Left ventricle myocardium inferior (tissue), 1 donor: ENCODE measurements at regions not wholly inside any gene's neighbourhood (a gene's known extent, or its start where the extent isn't known, plus 50 kb on each side); places are given as distances from the start of the nearest gene placed in this dataset.
"Not testable (repeated sequence)": the region's sequence is repeated elsewhere in the genome, so short reads cannot be mapped to it uniquely, and the experiment has no call there.

Experiments
- DNase-seq: peaks from one replicate; pipeline ENCODE4 v3.0.0-alpha.2; 2020
- H3K27ac ChIP-seq: fragments of 200-600 bp; replicated peaks from 2 replicates; pipeline ENCODE4 v1.8.0; 2021
- H3K27me3 ChIP-seq: fragments of 200-600 bp; 2 replicates; pipeline ENCODE4 v1.8.0; 2021; ENCODE audit warnings: low read depth
- H3K36me3 ChIP-seq: fragments of 200-600 bp; 2 replicates; pipeline ENCODE4 v1.8.0; 2021
- H3K4me1 ChIP-seq: fragments of 200-600 bp; 2 replicates; pipeline ENCODE4 v1.8.0; 2021
- H3K4me3 ChIP-seq: fragments of 200-600 bp; 2 replicates; pipeline ENCODE4 v1.8.0; 2021; ENCODE audit warnings: mild to moderate bottlenecking, moderate library complexity
- H3K9me3 ChIP-seq: fragments of 200-600 bp; replicated peaks from 2 replicates; pipeline ENCODE4 v1.8.0; 2021
- intact Hi-C: fragments of 100-400 bp; cut with micrococcal nuclease; formaldehyde crosslinking; loops from one replicate; pipeline ENCODE4 v1.11.0; 2022
- TF ChIP-seq, protein P1 (sequence below): fragments of 200-600 bp; IDR thresholded peaks from 2 replicates; pipeline ENCODE4 v1.8.0; 2021; ENCODE audit warnings: antibody characterized with exemption, mild to moderate bottlenecking, borderline replicate concordance
- donor health status: DM: no; HTN: yes; CAD: no; lungs with severe emphysema.

DNA sequence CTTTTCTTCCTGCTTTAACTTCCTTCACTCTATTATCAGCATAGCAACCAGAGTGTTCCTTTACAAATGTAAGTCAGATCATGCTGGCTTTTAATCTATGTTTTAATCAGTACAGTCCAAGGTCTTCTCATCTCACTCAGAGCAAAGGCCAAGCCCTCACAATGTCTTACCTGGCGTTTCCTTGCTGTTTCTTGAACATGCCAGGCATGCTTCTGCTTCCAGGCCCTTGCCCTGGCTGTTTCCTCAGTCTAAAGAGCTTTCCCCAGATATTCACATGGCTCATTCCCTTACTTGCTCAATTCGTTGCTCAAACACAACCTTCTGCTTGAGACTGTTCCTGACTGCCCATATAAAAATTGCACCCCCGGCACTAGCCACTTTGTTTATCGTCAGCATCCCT, 121.7 kb upstream of the GLRA1 start:
- H3K9me3 ChIP-seq: peaks cover 47% of the 10 kb centered on the region
- TF ChIP-seq, protein P1, sequence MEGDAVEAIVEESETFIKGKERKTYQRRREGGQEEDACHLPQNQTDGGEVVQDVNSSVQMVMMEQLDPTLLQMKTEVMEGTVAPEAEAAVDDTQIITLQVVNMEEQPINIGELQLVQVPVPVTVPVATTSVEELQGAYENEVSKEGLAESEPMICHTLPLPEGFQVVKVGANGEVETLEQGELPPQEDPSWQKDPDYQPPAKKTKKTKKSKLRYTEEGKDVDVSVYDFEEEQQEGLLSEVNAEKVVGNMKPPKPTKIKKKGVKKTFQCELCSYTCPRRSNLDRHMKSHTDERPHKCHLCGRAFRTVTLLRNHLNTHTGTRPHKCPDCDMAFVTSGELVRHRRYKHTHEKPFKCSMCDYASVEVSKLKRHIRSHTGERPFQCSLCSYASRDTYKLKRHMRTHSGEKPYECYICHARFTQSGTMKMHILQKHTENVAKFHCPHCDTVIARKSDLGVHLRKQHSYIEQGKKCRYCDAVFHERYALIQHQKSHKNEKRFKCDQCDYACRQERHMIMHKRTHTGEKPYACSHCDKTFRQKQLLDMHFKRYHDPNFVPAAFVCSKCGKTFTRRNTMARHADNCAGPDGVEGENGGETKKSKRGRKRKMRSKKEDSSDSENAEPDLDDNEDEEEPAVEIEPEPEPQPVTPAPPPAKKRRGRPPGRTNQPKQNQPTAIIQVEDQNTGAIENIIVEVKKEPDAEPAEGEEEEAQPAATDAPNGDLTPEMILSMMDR: no peak
- H3K27ac ChIP-seq: no peak overlapping the region
- no peak for DNase-seq
- no peaks in the 10 kb centered on the region for H3K27me3 ChIP-seq
- no peaks in the 10 kb centered on the region for H3K4me1 ChIP-seq
- H3K36me3 ChIP-seq: no peaks in the 10 kb centered on the region
- H3K4me3 ChIP-seq: no peak overlapping the region
- intact Hi-C loops: no loop called here

DNA sequence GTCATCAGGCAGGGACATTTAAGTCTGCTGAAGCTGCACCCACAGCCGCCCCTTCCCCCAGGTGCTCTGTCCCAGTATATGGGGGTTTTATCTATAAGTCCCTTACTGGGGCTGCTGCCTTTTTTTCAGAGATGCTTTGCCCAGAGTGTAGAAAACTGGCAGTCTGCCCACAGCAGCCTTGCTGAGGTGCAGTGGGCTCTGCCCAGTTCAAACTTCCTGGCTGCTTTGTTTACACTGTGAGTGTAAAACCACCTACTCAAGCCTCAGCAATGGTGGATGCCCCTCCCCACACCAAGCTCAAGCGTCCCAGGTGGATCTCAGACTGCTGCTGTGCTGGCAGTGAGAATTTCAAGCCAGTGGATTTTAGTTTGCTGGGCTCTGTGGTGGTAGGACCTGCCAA, 114.2 kb upstream of the GLRA1 start:
- H3K4me1 ChIP-seq, H3K27me3 ChIP-seq, H3K27ac ChIP-seq, H3K4me3 ChIP-seq, H3K36me3 ChIP-seq, intact Hi-C loops, H3K9me3 ChIP-seq, DNase-seq: not testable (repeated sequence)

DNA sequence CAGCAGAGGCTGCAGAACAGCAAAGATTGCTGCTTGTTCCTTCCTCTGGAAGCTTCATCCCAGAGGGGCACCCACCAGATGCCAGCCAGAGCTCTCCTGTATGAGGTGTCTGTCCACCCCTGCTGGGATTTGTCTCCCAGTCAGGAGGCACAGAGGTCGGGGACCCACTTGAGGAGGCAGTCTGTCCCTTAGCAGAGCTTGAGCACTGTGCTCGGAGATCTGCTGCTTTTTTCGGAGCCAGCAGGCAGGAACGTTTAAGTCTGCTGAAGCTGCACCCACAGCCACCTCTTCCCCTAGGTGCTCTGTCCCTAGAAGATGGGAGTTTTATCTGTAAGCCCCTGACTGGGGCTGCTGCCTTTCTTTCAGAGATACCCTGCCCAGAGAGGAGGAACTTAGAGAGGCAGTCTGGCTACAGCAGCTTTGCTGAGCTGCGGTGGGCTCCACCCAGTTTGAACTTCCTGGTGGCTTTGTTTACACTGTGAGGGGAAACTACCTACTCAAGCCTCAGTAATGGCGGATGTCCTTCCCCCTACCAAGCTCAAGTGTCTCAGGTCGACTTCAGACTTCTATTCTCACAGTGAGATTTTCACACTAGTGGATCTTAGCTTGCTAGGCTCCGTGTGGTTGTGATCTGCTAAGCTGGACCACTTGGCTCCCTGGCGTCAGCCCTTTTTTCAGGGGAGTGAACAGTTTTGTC, 101.8 kb upstream of the GLRA1 start:
- intact Hi-C loops, H3K4me3 ChIP-seq, H3K27me3 ChIP-seq, DNase-seq, H3K4me1 ChIP-seq, H3K27ac ChIP-seq, H3K36me3 ChIP-seq: not testable (repeated sequence)
- H3K9me3 ChIP-seq: peaks cover 19% of the 10 kb centered on the region

DNA sequence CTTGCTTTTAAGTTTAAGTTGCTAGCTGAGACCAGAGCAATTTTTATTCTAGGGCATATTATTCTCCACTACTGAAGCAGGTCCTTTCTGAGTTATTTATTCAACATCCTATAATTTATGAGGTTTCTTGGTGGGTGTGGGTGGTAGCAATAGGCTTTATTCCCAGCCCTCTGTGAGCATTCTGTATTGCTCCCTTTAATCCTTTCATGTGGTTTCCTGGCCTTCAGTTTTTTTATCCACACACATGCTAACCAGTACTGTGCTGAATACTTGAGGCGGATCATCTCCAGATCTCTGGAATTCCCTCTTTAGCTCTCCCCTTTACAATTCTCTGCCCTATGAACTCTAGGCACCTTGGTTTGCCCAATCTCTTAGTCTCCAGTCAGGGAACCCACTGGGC, 91.8 kb upstream of the GLRA1 start:
- TF ChIP-seq, protein P1: no peak

DNA sequence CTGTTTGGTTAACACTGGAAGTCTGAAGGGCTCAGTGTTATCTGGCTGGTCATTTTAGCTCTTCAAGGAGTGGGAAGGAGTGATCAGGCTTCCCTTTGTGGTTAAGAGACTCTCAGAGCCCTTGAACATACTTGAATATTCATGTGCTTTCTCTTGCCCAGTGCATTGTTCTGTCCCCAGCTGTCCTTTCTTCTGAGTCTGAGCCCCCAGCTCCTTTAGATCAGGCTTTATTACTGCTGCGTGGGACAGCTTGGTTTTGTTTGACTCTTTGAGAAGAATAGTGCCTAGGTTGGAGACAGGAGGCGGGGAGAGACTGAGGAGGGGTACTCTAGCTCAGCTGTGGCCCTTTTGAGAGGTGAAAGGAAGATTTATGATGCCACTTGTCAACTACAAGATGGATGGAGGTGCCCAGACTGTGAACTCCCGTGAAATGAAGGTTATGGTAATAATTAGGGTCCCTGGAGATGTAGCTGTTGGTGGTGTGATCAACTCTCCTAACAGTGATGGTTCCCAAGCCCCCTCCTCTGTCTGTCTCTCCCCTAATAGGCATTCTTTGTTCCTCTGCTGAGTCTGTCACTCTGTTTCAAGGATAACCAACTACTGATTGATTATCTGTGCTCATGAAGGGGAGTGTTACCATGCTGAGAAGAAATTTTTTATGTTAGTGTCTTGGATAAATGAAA, 83.1 kb upstream of the GLRA1 start:
- H3K27me3 ChIP-seq: no peaks in the 10 kb centered on the region

More for the DNA sequence above, 91.8 kb upstream of the GLRA1 start:
- H3K27me3 ChIP-seq: no peaks in the 10 kb centered on the region
- DNase-seq: no peak
- H3K27ac ChIP-seq: no peak overlapping the region
- H3K9me3 ChIP-seq: peaks cover 9% of the 10 kb centered on the region
- intact Hi-C loops: no loop called here
- H3K4me1 ChIP-seq: no peaks in the 10 kb centered on the region
- no peaks in the 10 kb centered on the region for H3K36me3 ChIP-seq
- no peak overlapping the region for H3K4me3 ChIP-seq

DNA sequence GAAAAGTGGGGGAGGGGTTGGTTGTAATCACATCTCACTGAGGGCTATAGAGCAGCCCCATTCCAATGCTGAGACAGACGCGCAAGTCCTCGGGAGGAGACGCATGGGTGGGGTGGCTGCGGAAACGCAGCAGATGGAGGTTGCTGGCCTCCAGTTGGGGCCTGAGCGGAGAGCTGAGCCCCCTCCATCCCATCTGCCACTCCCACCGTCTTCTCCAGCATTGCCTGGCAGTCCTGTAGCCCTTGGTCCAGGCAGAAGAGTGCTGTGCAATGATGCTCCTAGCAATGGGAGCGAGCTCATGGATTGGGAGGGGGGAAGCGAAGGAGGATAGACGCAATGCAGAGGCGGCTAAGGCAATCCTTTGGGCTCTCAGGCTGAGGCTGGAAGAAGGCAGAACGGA, 79.4 kb upstream of the GLRA1 start:
- no peaks in the 10 kb centered on the region for H3K36me3 ChIP-seq
- H3K4me3 ChIP-seq: no peak overlapping the region
- DNase-seq: no peak
- TF ChIP-seq, protein P1: no peak
- intact Hi-C loops: no loop called here
- H3K27me3 ChIP-seq: no peaks in the 10 kb centered on the region
- peaks cover 21% of the 10 kb centered on the region for H3K9me3 ChIP-seq
- H3K27ac ChIP-seq: no peak overlapping the region
- no peaks in the 10 kb centered on the region for H3K4me1 ChIP-seq

More for the DNA sequence above, 83.1 kb upstream of the GLRA1 start:
- H3K4me1 ChIP-seq: no peaks in the 10 kb centered on the region
- H3K4me3 ChIP-seq: no peak overlapping the region
- H3K27ac ChIP-seq: no peak overlapping the region
- intact Hi-C loops: no loop called here
- peaks cover 5% of the 10 kb centered on the region for H3K9me3 ChIP-seq
- TF ChIP-seq, protein P1: no peak
- DNase-seq: no peak
- no peaks in the 10 kb centered on the region for H3K36me3 ChIP-seq
